ENCODE measurements at regions not wholly inside any gene's neighbourhood (a gene's known extent, or its start where the extent isn't known, plus 50 kb on each side); places are given as distances from the start of the nearest gene placed in this dataset.
A peak's percentile ranks its signal among the peaks of the same experiment; 100 is the strongest.
"Not testable (repeated sequence)": the region's sequence is repeated elsewhere in the genome, so short reads cannot be mapped to it uniquely, and the experiment has no call there.

GRCh38 chr6:121770943-121771342 is 335.5 kb downstream of the GJA1 start:
- no peak for DNase-seq

GRCh38 chr6:121771937-121772720 is 336.7 kb downstream of the GJA1 start:
- DNase-seq = no peak

GRCh38 chr6:121776054-121776453 is 340.6 kb downstream of the GJA1 start:
- no peak for DNase-seq

DNA sequence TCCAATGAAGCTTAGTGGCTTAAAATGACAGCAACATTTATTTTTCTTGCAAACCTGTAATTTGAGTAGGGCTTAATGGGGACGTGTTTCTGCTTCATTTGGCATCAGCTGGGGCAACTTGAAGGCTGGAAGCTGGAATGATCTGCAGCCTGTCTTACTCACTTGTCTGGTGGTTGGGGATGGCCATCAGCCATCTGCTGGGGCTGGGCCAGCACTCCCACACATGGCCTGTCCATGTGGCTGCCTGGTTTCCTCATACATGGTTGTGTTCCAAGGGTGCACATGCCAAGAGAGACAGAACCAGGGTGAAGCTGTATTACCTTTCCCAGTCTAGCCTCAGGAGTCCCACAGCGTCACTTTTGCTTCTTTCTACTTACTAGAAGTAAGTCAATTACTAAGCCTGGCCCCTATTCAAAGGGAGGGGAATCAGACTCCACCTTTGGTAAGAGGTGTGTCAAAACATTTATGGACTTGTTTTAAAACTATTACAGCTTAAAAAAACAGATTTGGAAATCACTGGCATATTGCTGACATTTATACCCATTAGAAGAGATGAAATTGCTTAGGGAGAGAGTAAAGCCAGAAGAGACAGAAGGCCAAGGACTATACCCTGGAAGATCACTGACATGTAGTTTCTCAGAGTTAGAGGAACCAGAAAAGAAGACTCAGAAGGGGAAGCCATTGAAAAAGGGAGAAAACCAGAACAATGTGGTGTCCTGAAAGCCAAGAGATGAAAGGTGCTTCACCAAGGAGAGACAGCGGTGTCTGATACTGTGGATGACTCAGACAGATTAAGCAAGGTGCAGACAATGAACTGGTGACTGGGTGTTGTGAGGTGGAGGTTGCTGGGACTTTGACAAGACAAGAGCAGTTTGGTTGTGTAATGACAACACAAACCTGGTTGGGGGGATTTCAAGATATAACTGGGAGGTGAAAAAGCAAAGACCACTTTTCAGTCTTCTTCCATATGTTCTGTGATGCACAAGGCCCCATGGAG is 345.2 kb downstream of the GJA1 start:
- DNase-seq = peak; percentile 64 to 87

GRCh38 chr6:121791396-121792315 is 356.2 kb downstream of the GJA1 start:
- DNase-seq = no peak

GRCh38 chr6:121794630-121795029 is 359.2 kb downstream of the GJA1 start:
- DNase-seq = no peak

- not testable (repeated sequence) for DNase-seq
Measured at GRCh38 chr6:121797598-121797997, 362.2 kb downstream of the GJA1 start.

- not testable (repeated sequence) for DNase-seq
Measured at GRCh38 chr6:121798126-121798525, 362.7 kb downstream of the GJA1 start.

- DNase-seq = no peak
Measured at GRCh38 chr6:121799574-121799973, 364.1 kb downstream of the GJA1 start.

- no peak for DNase-seq
Measured at GRCh38 chr6:121800047-121800446, 364.6 kb downstream of the GJA1 start.

- no peak for DNase-seq
Measured at GRCh38 chr6:121806116-121806515, 370.7 kb downstream of the GJA1 start.

DNA sequence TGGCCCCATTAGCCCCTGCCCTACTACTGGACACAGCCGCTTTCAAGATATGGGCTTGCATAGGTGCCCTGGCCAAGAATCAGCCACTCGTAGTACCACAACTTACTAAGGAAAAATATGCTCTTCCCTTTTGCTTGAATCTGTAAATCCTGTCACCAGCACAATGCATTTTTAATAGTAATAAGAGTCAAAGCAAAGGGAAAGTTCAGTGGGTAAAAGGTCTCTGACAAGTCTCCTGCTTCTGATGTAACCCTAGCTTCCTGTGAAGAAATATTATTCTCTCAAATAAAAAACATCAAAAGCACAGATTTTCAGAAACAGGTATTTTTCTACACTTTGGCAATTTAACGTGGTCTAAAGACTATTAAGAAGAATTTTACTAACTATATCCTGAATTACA is 373.8 kb downstream of the GJA1 start:
- DNase-seq = no peak

GRCh38 chr6:121810158-121811032 is 374.9 kb downstream of the GJA1 start:
- DNase-seq = no peak

- no peak for DNase-seq
Measured at GRCh38 chr6:121811106-121811505, 375.7 kb downstream of the GJA1 start.

DNA sequence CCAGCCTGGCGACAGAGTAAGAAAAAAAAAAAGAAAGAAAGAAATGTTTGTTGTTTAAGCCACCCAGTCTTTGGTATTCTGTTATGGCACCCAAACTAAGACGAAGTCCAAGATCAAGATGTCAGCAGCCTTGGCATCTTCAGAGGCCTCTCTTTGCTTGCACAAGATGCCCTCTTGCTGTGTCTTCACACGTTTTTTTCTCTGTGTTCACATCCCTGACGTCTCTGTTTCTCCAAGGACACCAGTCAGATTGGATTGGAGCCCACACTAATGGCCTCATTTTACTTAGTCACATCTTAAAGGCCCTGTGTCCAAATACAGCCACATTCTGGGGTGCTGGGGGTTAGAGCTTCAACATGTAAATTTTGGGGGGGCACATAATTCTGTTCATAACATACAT is 380.9 kb downstream of the GJA1 start:
- DNase-seq = no peak

GRCh38 chr6:121816906-121817540 is 381.6 kb downstream of the GJA1 start:
- no peak for DNase-seq

- DNase-seq = no peak
Measured at GRCh38 chr6:121823437-121823851, 388.0 kb downstream of the GJA1 start.

DNA sequence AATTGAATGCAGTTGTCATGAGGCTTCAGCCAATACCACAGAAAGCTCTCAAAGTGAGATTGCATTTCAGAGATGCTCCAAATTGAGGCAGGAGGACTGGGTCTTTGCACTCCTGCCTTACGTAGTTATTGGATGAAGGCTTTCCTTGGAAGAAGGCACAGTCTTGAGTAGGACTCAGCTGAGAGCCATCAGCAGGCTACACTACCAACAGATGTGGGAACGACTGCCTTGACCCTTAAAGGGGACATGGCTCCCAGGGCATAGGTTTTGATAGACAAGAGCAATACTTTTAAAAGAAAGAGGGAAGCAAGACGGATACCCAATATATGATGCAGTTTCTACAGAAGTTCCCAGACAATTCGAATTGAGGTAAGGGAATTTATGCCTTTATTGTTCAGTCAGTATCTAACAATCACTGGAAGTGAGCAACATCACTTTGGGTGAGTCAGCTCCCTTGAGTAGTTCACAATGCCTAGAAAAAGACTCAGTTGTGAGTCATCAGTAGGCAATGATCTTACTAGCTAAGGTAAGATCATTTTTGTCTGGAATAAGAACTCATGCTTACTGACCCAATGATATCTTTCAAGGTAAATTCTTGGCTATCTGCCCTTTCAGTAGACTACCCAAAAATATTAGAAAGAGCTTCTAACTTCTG is 390.8 kb downstream of the GJA1 start:
- DNase-seq = no peak

DNA sequence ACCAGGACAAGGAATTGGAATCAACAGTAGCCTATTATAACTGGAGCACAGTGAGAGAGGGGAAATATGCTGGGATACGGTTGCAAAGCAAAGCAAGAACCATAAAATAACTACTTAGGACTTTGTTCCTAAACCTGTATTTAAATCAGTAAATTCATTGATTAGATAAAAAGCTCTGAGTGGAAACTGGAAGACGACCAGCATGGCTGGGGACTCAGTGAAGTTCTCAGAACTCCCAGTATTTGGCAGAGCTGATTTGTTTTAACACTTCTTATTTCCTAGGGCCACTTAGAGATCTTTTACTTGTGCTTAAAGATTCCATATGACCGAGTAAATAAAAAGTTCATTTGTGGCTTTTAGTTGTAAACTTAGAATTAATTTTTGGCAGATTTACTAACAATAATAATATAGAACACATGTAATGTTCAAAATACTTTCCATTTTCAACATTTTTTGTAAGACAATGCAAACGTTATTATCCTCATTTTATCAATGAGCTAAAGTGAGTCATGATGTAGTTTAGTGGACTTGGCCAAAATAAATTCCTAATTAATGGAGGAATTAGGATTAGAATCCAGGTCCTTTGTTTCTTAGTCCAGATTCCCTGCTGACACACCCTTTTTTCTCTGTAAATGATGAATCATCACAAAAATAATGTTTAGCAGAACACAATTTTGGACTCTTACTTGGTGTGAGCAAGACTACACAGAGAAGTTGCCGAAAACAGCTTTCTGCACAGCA is 392.9 kb downstream of the GJA1 start:
- DNase-seq = no peak

GRCh38 chr6:121830736-121831135 is 395.3 kb downstream of the GJA1 start:
- no peak for DNase-seq

All from NCI-H446 (cell line).